ENCODE measurements at regions not wholly inside any gene's neighbourhood (a gene's known extent, or its start where the extent isn't known, plus 50 kb on each side); places are given as distances from the start of the nearest gene placed in this dataset.

DNA sequence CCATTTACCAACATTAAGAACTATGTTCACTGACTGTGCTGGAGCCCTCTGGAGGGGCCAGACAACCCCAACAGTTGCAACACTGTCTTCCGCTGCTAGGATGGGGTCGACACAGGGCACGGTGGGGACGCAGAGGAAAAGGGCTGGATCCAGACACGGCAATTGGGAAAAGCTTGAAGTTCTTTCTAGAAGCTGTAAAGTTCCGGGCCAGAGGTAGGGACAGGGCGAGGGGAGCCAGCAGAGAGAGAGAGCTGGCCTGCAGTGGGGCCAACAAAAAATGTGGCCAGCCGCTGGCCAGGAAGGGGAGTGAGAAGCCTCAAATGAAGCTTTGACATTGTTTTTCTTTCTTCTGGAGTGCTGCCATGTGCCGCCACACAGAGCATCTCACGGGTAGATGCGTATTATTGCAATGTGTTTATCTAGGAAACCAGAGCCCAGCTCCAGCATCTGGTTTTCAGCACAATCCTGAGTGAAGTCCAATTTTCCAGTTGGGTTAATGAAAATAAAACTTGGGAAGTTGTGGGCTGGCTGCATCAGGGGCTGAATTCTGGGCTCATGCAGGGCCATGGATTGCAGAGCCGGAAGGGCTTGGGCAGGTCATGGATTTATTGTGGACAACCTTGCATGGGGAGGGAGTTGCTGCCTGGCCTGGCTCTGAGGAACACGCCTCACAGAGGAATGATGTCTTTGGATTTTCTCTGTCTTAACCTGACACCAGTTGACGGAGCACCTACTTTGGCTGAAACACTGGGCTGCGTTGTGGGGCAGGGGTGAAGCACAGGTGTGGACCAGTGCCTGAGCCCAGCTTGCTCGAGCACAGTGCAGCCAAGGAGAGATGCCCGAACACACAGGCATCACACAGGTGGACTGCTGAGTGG, 67.6 kb upstream of the AMPD3 start:
- DNase-seq (ENCODE audit: low read depth), result no peak

- no peak for DNase-seq (ENCODE audit: low read depth)
Measured at GRCh38 chr11:10388101-10388500, 67.0 kb upstream of the AMPD3 start.

GRCh38 chr11:10388574-10388973, 66.5 kb upstream of the AMPD3 start:
- no peak for DNase-seq (ENCODE audit: low read depth)

DNA sequence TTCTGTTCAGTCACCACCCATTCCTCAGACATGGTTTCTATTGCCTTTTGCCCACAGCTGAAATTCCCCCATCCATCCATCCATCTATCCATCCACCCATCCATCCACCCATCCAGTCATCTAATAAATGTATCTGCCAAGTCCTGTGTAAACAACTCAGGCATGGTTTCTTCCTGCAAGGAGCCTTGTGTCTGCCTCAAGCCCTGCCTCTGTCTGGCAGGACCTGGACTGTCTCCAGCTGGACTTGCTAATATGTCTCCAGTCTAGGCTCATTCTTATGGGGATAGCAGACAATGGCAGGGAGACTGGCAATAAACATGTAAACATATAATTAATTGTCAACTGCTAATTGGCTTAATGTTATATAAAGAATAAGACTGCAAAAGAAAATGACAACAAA, 64.7 kb upstream of the AMPD3 start:
- no peak for DNase-seq (ENCODE audit: low read depth)

- DNase-seq (ENCODE audit: low read depth), result no peak
Measured at GRCh38 chr11:10392095-10393079, 62.7 kb upstream of the AMPD3 start.

DNA sequence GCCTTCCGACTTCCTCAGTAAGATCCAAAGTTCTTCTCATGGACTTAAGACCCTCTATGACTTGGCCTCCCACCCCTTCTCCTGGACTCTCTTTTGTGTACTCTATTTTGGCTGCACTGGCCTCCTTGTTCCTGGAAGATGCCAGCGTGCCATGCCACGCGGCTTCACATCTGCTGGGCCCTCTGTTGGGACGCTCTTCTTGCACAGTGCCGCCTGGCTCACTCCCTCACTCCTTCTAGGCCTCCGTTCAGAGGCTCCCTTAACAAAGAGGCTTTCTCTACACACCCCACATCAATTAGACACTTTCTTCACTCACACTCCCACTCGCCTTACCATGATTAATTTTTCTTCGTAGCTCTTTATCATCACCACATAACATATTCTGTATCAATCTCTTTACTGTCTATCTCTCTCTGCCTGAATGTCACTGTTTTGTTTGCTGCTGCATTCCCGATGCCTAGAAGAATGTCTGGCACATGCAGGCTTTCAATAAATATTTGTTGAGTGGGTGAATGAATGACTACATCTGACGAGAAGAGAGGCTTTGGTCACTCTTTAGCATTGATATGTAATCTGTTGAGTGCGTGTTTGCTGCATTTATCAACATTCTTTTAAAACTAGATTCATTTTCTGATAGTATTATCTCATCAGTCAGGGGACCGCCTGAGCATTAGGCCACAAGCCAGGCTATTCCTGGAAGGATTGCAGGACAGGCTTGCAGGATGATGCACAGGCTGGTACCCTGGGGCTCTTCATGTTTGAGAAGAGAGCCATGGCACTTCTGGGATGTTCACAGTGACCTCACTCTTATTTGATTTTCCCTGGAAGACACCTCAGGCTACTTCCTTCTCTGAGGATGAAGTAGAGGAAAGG, 60.6 kb upstream of the AMPD3 start:
- DNase-seq (ENCODE audit: low read depth), result no peak

DNA sequence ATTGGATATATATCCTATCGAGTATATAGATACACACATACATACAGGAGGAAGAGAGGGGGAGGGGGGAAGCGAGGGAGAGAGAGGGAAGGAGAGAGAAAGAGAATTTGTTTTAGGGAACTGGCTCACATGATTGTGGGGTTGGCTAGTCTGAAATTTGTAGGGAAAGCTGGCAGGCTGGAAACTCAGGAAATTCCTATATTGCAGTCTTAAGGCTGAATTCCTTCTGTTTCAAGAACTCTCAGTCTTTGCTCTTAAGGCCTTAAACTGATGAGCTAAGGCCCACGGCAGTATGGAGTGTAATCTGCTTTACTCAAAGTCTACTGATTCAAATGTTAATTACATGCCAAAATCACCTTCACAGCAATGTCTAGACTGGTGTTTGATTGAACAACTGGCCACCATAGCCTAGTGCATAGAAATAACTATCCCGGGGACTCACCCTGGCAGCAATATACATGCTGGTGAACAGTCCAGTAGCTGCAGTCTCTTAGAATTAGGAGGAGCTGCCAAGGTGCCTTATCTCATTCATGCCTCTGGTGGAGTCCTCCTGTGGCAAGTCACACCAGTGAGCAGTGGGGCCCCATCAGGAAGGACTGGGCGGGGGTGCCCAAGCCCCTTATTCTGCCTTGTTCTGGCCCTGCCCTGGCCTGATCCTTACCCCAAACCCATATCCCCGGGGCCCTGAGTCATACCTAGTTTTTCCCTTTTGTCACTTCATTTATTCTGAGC, 59.7 kb upstream of the AMPD3 start:
- no peak for DNase-seq (ENCODE audit: low read depth)

DNA sequence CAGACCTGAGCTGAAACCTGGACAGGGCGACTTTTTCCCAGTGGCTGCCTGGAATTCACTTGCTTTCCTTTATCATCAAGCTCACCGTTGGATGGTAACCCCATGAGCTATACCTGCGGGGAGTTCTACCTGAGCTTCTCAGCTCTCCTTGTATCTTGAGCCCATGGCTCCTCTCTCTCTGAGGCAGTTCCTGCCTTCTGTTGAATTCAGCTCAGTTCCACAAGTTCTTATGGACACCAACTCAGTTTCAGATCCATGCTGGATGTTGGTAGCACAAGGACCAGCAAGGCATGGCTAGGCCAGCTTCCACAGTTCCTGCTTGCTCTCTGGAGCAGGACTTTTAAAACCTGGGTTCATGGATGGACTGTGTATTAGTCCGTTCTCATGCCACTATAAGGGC, 58.3 kb upstream of the AMPD3 start:
- DNase-seq (ENCODE audit: low read depth), result no peak

GRCh38 chr11:10397226-10397987, 57.7 kb upstream of the AMPD3 start:
- no peak for DNase-seq (ENCODE audit: low read depth)

DNA sequence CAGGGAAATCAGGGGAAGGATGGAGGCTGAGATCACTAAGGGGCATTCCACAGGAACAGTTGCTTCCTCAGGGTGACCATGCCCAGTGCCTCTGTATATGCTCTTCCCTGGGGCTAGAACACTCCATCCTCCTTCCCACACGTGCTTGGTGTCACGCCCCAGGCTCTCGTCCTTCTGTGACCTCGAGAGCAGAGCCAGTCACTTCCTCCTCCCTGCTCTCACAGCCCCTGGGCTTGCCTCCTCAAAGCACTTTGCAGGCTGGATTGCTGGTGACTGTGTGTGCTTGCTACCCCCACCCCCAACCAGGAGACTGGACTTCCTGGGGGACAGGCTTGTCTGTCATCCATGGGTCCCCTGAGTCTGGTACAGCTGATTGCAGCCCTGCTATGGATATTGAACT, 56.5 kb upstream of the AMPD3 start:
- no peak for DNase-seq (ENCODE audit: low read depth)

DNA sequence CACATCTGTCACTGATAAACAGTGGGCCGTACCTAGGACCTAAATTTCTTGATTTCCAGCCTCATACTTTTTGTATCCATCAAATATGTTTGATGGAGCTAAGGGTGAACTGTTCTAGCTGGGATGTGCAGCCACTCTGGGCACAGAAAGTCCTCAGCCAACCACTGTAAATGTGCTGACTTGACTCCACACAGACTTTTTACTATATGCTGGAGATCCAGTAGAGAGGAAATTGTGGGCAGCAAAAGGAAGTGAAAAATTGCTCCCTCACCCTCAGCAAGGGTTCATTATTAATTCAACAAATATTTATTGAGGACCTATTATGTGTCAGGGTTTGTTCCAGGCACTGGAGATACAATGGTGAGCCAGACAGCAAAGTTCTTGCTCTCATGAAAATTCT, 54.2 kb upstream of the AMPD3 start:
- no peak for DNase-seq (ENCODE audit: low read depth)

- DNase-seq (ENCODE audit: low read depth), result no peak
Measured at GRCh38 chr11:10401256-10401655, 53.8 kb upstream of the AMPD3 start.

DNA sequence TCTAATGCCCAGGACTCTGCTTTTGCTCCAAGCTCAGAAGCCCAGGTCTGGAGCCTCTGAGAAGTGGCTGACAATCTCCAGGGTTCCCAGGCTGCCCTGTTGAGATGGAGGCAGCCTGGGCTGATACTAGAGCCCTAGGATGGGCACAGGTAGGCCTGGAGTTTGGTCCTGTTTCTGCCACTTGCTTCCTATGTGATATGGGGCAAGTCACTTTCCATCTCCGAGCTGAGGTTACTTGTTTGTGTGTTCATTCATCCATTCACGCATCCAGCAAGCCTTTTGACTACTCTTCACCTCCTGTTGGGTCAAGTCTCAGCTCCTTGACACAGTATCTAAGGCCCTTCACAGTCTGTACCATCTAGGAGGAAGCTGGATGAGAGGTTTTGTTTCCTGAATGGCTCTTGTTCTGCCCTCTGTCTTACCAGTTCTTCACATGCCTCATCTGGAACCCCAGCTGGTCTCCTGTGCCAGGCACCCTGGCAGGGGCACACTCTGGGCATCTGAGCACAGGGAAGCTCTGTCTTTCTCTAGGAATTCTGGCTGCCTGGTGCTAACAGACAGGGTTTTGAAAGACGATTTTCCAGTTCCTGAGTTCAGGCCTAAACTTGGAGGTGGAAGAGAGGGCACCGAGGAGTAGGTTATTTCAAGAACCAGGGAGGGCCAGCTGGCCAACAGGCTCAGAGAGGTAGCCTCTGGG, 53.2 kb upstream of the AMPD3 start:
- DNase-seq (ENCODE audit: low read depth), result no peak

All from HS-27A (cell line).